Tongue (tissue), 1 donor: ENCODE measurements at regions not wholly inside any gene's neighbourhood (a gene's known extent, or its start where the extent isn't known, plus 50 kb on each side); places are given as distances from the start of the nearest gene placed in this dataset.
"Not testable (repeated sequence)": the region's sequence is repeated elsewhere in the genome, so short reads cannot be mapped to it uniquely, and the experiment has no call there.

ENCODE experiments used
- DNase-seq: peaks from one replicate; pipeline ENCODE4 v3.0.0-alpha.2; 2015

- peak; percentile 7 for DNase-seq
Observed at GRCh38 chr10:21463436-21463835, 62.0 kb downstream of the SKIDA1 start.

- peak; percentile 47 for DNase-seq
Observed at GRCh38 chr10:21458126-21458871, 67.2 kb downstream of the SKIDA1 start.

- no peak for DNase-seq
Observed at GRCh38 chr10:21456160-21456559, 69.3 kb downstream of the SKIDA1 start.

- DNase-seq: no peak
Observed at GRCh38 chr10:21452203-21452602, 73.3 kb downstream of the SKIDA1 start.

DNA sequence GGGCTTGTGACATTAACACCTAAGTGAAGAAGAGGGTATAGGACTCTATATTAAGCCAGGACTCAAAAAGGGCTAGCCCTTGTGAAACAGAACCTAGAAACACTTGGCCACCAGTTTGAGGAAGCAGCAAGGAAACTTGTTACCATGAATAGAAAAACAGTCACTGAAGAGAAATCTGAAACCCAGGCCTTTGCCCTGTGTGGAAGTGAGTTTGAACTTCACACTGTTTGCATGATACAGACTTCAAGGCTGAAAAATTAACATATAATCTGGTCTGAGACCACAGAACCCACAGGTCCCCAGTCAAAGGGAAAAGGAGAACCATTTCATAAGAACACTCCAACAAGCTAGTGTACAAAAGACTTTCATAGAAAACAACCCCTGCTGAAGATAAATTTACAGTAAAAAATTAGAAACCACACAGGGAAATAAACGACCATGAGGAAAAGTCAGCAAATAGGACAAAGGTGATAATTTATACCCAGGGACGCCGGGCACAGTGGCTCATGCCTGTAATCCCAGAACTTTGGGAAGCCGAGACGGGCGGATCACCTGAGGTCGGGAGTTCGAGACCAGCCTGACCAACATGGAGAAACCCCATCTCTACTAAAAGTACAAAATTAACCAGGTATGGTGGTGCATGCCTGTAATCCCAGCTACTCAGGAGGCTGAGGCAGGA, 76.1 kb downstream of the SKIDA1 start:
- DNase-seq: no peak

DNA sequence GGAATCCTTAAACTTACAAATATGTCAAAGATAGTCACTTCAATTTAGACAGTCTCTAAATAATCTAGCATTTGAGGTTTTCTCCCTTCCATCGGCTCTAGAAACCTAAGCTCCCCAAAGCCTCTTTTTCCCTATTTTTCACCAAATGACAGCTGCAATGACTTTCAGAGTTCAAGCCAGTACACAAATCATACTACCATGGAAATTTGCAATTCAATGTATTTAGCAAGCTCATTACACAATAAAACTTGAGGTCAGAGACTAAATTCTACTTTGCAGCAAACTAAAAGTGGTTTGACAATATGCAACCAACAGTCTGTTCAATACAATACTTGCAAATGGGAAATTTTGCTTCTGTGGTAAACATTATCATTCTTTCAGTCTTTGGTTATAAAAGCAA, 80.3 kb downstream of the SKIDA1 start:
- peak; percentile 20 for DNase-seq

- no peak for DNase-seq
Observed at GRCh38 chr10:21441625-21442024, 83.9 kb downstream of the SKIDA1 start.

GRCh38 chr10:21438914-21439313, 86.6 kb downstream of the SKIDA1 start:
- DNase-seq: not testable (repeated sequence)

DNA sequence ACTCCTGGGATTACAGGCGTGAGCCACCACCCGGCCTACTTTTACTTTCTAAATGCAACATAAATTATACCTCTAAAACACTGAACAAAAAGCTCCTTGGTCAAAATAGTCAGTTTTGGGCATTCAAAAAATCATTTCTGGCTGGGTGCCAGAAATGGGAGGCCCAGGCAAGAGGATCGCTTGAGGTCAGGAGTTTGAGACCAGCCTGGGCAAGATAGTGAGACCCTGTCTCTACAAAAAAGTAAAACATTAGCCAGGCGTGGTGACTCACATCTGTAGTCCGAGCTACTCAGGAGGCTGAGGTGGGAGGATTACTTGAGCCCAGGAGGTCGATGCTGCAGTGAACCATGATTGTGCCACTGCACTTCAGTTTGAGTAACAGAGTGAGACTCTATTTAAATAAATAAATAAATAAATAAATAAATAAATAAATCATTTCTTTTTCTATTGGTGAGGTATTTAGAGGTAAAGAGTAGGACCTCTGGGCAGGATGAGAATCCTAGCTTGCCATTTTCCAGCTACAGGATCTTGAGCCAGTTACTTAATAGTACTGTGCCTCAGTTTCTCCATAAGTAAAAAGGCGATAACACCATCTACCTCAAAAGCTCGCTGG, 87.6 kb downstream of the SKIDA1 start:
- no peak for DNase-seq

GRCh38 chr10:21432266-21432665, 93.2 kb downstream of the SKIDA1 start:
- DNase-seq: no peak

DNA sequence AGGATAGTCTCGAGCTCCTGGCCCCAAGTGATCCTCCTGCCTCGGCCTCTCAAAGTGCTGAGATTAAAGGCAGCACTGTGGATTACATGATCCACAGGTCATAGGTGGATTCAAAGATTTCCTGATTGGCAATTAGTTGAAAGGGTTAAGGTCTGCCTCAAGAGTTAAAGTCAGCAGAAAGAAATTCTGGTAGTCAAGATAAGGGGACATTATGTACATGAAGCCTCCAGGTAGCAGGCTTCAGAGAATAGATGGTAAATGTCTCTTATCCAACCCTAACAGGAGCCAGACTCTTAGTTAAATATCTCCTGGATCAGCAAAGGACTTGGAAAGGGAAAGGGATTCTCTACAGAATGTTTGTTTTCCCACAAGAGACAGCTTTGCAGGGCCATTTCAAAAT, 93.7 kb downstream of the SKIDA1 start:
- DNase-seq: no peak

DNA sequence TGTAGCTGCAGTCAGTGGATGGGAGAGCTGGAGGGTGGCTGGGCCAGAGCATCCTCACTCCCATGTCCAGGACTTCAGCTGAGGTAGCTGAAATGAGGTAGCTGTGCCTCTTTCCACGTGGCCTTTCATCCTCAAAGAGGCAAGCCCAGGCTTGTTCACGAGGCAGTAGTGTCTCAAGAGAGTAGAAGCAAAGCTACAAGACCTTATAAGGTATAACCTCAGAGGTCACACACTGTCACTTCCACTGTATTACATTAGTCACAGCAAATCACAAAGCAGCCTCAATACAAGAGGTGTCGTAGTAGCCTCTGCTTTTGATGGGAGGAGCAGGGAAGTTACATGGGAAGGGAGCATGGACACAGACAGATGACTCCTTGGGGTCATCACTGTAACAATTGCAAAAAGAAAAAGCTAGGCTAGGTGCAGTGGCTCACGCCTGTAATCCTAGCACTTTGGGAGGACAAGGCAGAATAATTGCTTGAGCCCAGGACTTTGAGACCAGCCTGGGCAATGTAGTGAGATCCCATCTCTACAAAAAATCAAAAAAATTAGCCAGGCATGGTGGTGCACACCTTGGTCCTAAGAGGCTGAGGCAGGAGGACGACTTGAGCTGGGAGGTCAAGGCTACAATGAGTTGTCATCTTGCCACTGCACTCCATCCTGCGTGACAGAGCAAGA, 97.5 kb downstream of the SKIDA1 start:
- no peak for DNase-seq

- no peak for DNase-seq
Observed at GRCh38 chr10:21424459-21424861, 101.0 kb downstream of the SKIDA1 start.

GRCh38 chr10:21423850-21424249, 101.6 kb downstream of the SKIDA1 start:
- no peak for DNase-seq

GRCh38 chr10:21423338-21423737, 102.1 kb downstream of the SKIDA1 start:
- no peak for DNase-seq

DNA sequence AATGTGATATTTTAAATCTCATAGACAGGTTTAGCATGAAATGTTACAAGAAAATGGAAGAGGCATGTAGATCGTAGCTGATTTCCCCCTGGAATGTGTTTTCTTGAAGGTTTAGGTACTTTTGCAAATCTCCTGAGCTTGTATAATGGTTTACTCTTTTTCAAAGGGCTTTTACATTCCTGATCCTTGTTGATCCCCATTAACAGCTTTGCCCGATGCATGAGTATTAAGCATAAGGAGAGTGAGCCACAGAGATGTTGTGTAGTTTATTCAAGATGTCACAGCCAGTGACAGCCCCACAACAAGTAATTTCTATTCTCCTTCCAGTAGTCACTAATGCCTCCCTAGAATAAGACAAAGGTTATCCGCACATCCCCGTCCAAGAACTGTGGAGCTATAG, 103.7 kb downstream of the SKIDA1 start:
- DNase-seq: no peak

- DNase-seq: no peak
Observed at GRCh38 chr10:21421016-21421415, 104.5 kb downstream of the SKIDA1 start.

DNA sequence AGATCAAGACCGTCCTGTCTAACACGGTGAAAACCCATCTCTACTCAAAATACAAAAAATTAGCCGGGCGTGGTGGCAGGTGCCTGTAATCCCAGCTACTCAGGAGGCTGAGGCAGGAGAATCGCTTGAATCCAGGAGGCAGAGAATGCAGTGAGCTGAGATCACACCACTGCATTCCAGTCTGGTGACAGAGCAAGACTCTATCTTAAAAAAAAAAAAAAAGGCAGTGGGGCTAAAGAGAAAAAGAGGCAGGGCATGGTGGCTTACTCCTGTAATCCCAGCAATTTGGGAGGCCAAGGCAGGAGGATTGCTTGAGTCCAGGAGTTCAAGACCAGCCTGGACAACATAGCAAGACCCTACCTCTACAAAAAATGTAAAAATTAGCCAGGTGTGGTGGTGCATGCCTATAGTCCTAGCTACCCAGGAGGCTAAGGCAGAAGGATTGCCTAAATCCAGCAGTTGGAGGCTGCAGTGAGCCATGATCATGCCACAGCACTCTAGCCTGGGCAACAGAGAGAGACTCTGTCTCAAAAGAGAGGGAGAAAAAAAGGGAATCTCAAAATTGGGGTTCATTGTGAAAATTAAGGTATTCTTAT, 106.4 kb downstream of the SKIDA1 start:
- not testable (repeated sequence) for DNase-seq

DNA sequence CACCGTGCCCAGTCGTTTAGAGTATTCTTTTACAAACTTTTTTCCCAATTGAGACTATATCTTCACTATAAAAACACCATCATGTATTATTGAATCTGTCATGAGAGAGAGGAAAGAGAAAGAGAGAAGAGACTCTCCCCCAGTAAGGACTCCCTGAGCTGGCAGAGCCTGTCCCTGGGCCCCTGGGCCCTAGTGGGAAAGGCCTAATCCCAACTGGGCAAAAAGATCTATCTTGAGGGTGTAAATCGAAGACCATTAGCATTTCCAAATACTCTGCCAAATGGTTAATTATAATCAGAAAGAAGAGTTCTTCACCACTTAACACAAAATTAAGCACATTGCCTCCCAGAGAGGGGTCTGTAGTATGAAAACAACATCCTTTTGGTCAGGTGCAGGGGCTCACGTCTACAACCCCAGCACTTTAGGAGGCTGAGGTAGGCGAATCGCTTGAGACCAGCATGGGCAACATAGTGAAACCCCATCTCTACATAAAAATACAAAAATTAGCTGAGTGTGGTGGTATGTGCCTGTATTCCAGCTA, 108.2 kb downstream of the SKIDA1 start:
- no peak for DNase-seq

DNA sequence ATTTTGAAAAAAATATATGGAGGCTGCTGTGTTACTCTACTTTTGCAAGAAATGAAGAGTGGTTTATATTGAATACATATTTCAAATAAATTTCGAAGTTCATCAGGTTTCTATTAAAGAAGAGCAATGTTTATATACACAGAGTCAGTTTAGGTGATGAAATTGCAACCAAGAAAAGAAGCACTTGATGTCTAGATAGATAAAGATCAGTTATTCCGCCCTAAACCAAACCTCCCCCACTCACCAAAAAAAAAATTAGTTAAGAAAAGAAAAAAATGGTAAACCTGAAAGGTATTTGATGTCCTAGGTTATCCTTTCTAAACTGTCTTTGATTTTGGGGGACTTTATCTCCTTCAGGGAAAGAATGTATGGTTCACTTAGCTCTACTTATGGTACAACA, 111.8 kb downstream of the SKIDA1 start:
- DNase-seq: no peak

DNA sequence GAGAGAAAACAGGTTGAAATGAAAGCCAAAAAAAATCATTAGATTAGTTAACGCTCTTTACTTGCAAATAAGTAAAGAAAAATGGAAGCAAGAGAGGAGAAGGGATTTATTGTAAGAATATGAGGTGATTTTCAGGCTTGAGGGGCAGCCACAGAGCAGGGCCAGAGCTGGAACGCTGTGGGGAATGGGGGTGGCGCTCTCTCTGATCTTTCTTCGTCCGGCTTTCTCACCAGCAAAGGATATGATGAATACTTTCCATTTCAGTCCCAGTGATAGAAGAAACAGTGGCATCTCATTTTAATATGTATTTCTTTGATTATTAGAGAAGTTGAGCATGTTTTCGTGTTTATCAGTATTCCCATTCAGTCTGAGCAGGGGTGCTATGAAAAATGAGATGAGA, 112.2 kb downstream of the SKIDA1 start:
- DNase-seq: no peak

DNA sequence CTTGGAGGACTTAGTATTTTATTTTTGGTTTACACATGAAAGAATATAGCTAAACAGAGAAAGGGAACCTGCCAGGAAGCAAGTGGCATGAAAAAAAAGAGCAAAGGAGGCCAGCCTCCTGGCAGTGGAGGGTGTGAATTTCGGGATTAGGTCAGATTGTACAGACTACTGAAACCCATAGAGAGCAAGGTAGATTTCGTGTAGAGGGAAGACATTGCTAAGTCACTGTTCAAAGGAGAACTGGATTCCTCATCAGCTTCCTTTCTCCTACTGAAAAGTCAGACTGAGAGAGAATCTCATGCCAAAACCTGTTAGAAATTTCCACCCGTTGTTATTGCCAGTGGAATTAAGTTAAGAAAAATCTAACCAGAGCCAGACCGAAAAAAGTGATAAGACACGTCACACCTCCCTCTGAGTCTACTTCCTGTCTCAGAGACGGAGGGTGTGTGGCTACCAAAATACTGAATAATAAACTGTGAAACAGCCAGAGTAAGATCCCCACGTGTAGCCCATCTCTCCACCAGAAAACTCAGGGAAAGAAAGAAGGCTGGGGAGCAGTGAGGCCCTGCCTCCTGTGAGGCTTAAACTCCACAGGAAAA, 118.8 kb downstream of the SKIDA1 start:
- no peak for DNase-seq
